Nephron (organoid): ENCODE measurements at regions not wholly inside any gene's neighbourhood (a gene's known extent, or its start where the extent isn't known, plus 50 kb on each side); places are given as distances from the start of the nearest gene placed in this dataset.
"Not testable (repeated sequence)": the region's sequence is repeated elsewhere in the genome, so short reads cannot be mapped to it uniquely, and the experiment has no call there.

Experiments
- H3K27ac Mint-ChIP-seq, 3 experiments: 2 replicates each; pipeline ENCODE4 v1.8.0; 2020; ENCODE audit warnings: mixed read lengths in 3 of 3, mild to moderate bottlenecking in 2 of 3, moderate library complexity in 1 of 3
- H3K27me3 Mint-ChIP-seq: 2 replicates; pipeline ENCODE4 v1.8.0; 2021; ENCODE audit warnings: low read depth, mild to moderate bottlenecking, moderate library complexity, mixed read lengths
- H3K36me3 Mint-ChIP-seq: 2 replicates; pipeline ENCODE4 v1.8.0; 2020; ENCODE audit warnings: low read depth, mixed read lengths
- H3K4me1 Mint-ChIP-seq: 2 replicates; pipeline ENCODE4 v1.8.0; 2020; ENCODE audit warnings: mixed read lengths
- H3K4me3 Mint-ChIP-seq, 3 experiments: 2 replicates each; pipeline ENCODE4 v1.8.0; 2020; ENCODE audit warnings: mild to moderate bottlenecking in 3 of 3, mixed read lengths in 3 of 3, moderate library complexity in 2 of 3
- H3K9me3 Mint-ChIP-seq: 2 replicates; pipeline ENCODE4 v1.8.0; 2020; ENCODE audit warnings: mixed read lengths
- CTCF ChIP-seq, 3 experiments: fragments of 200-600 bp; sonication (generic); IDR thresholded peaks; one replicate each; pipeline ENCODE4 v1.5.0; 2021; ENCODE audit warnings: antibody characterized with exemption in 3 of 3; ENCODE audit not compliant: unreplicated experiment in 3 of 3

GRCh38 chr11:3583476-3583875, 58.3 kb downstream of the ART5 start:
- H3K27ac Mint-ChIP-seq: peak overlapping the region in 1 of 3 experiments; percentile 10
- H3K9me3 Mint-ChIP-seq, H3K4me1 Mint-ChIP-seq, H3K36me3 Mint-ChIP-seq, H3K4me3 Mint-ChIP-seq: not testable (repeated sequence)
- H3K27me3 Mint-ChIP-seq: peaks cover 65% of the 10 kb centered on the region

- not testable (repeated sequence) for H3K27ac Mint-ChIP-seq, H3K36me3 Mint-ChIP-seq, H3K9me3 Mint-ChIP-seq, H3K4me1 Mint-ChIP-seq
- Mint-ChIP-seq H3K4me3 (peak overlapping the region; percentile 64 to 66 (median 65)), H3K27me3 (peaks cover 79% of the 10 kb centered on the region)
- TF ChIP-seq CTCF (IDR thresholded peaks at IDR 0.05; ENCODE audit: unreplicated experiment in 3 of 3): peak in 1 of 3 experiments; percentile 1
Measured at GRCh38 chr11:3581389-3581725, 60.4 kb downstream of the ART5 start.

GRCh38 chr11:3580487-3581388, 61.1 kb downstream of the ART5 start:
- not testable (repeated sequence) for H3K36me3 Mint-ChIP-seq, H3K4me1 Mint-ChIP-seq, H3K9me3 Mint-ChIP-seq, H3K27ac Mint-ChIP-seq
- Mint-ChIP-seq H3K4me3 (peak overlapping the region in 2 of 3 experiments; percentile 32 to 70), H3K27me3 (peaks cover 85% of the 10 kb centered on the region)
- TF ChIP-seq CTCF (IDR thresholded peaks at IDR 0.05; ENCODE audit: unreplicated experiment in 3 of 3): peak; percentile 76 to 84 (median 83)

- not testable (repeated sequence) for H3K9me3 Mint-ChIP-seq, H3K27ac Mint-ChIP-seq, H3K4me1 Mint-ChIP-seq, H3K36me3 Mint-ChIP-seq
- peaks cover 81% of the 10 kb centered on the region for H3K27me3 Mint-ChIP-seq
- peak overlapping the region; percentile 60 to 70 (median 65) for H3K4me3 Mint-ChIP-seq
Measured at GRCh38 chr11:3579600-3580459, 62.0 kb downstream of the ART5 start.

- H3K9me3 Mint-ChIP-seq: not testable (repeated sequence)
Measured at GRCh38 chr11:3576066-3576604, 65.7 kb downstream of the ART5 start.

GRCh38 chr11:3572976-3573647, 68.7 kb downstream of the ART5 start:
- not testable (repeated sequence) for H3K27ac Mint-ChIP-seq, H3K4me1 Mint-ChIP-seq, H3K9me3 Mint-ChIP-seq, H3K36me3 Mint-ChIP-seq, H3K4me3 Mint-ChIP-seq
- peaks cover 33% of the 10 kb centered on the region for H3K27me3 Mint-ChIP-seq

More at GRCh38 chr11:3576066-3576604, 65.7 kb downstream of the ART5 start:
- not testable (repeated sequence) for H3K4me1 Mint-ChIP-seq, H3K36me3 Mint-ChIP-seq
- peaks cover 51% of the 10 kb centered on the region for H3K27me3 Mint-ChIP-seq
- H3K27ac Mint-ChIP-seq: peak overlapping the region in 1 of 3 experiments; percentile 57
- peak overlapping the region in 2 of 3 experiments; percentile 17 to 22 for H3K4me3 Mint-ChIP-seq

- H3K9me3 Mint-ChIP-seq, H3K36me3 Mint-ChIP-seq, H3K27ac Mint-ChIP-seq, H3K4me1 Mint-ChIP-seq, H3K4me3 Mint-ChIP-seq: not testable (repeated sequence)
- peaks cover 25% of the 10 kb centered on the region for H3K27me3 Mint-ChIP-seq
Measured at GRCh38 chr11:3571752-3572151, 70.0 kb downstream of the ART5 start.

- H3K27me3 Mint-ChIP-seq: peaks cover 23% of the 10 kb centered on the region
- H3K4me3 Mint-ChIP-seq, H3K9me3 Mint-ChIP-seq, H3K36me3 Mint-ChIP-seq, H3K4me1 Mint-ChIP-seq, H3K27ac Mint-ChIP-seq: not testable (repeated sequence)
Measured at GRCh38 chr11:3565838-3566237, 76.0 kb downstream of the ART5 start.
